ENCODE measurements at regions not wholly inside any gene's neighbourhood (a gene's known extent, or its start where the extent isn't known, plus 50 kb on each side); places are given as distances from the start of the nearest gene placed in this dataset.
"Not testable (repeated sequence)": the region's sequence is repeated elsewhere in the genome, so short reads cannot be mapped to it uniquely, and the experiment has no call there.

DNA sequence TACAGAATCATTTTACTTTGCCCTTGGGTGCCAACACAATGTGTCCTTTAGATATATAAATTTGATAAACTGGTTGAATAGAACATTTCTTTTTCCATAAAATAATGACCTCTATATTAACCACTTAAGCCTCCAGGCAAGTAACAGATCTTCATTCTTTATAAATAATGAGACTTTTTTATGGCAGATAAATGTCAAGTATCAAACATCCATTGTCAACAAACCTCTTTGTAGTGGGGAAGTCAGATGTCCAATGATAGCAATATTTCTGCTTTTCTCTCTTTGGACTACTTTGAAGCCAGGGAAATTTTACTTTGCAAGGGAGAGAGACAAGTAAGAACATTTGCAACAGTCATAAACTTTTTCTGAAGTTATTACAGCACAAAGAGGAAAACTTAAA, 841.2 kb downstream of the CDH8 start:
- FAIRE-seq (no peak), DNase-seq (ENCODE audit: low spot score) (no peak)

DNA sequence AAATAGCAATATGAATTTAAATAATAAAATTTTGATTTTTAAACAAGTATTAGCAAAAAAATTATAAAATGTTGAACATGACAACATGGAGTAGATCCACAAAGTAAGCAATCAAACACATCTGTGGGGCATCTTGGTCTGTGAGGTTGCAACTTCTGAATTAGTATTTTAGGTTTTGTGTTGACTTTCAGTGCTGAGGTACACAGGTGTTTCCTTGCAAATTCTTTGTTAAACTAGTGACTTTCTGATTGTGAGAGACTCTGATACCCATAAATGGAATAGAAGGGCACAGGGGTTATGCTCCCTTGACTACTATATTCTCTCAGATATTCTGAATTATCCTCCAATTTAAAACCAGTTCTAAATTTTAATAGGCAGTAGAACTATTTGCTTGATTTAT, 841.7 kb downstream of the CDH8 start:
- DNase-seq (ENCODE audit: low spot score) (no peak), FAIRE-seq (no peak)

DNA sequence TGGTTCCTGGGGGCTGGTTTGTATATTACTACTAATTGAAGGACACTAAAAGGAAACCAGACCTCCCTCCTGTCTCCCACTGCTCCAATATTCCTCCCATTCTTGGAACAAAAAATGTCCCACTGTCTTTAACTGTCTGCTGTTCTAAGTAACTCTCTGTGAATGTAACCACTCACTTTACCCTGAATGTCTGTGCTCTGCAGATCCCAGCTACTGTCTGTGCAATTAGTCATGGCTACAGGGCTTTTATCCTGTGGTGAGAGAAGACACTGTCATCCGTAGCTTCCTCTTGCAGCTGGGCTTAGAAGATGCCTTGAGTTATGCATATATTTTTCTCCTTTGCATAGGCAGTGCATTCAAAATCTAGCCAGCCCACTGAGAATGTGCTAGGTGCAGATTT, 853.8 kb downstream of the CDH8 start:
- no peak for DNase-seq (ENCODE audit: low spot score)
- FAIRE-seq: no peak

DNA sequence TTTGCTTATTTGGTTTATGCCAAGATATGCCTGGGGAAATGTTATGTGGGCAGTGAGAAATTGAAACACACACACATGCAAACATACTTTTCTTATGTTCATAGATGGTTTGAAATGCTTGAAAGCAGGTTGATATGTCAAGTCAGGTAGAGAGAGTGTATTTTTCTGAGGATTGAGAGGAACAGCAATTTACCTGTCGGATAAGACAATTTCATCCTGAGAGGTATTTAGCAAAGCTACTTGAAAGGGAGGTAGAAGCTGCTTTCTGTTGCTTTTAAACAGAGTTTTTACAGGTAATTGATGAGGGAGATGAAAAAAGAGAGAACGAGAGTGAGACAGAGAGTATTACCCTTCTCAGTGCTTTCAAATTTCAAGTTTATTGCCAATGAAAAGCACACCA, 854.3 kb downstream of the CDH8 start:
- DNase-seq (ENCODE audit: low spot score) (no peak), FAIRE-seq (no peak)

DNA sequence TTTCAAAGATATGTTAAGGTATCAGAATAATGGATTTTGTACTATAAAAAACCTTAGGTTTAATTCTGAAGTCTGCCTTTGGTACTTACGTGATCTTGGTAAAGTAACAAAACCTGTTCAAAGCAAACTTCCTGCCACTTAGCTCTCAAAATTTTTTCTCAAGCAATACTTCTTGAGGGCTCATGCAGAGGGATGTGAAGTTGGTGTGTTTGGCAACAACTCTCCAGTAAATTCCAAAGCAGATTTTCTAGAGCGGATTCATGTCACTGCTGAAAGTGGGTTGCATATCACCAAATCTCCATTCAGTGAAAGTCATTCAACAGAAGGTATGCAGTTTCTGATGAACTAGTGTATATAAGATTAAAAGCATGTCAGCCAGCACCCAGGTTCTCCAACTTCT, 856.7 kb downstream of the CDH8 start:
- no peak for FAIRE-seq

DNA sequence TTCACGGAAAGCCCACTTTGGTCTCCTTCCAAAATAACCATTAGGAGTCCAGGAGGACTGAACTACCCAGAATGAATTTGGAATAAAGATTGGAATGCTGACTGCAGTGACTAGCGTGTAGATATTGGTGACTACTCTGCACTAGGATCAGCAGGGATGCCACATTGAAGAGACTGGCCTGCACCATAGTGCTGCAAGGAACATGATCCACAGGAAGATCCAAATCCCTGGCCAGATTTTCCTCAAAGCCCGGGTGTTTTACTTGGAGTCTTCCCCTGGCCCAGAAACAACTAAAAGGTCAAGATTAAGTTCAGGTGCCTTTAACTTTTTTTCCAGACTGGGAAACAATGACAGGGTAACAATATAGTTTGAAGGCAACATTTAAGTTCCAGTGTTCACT, 870.4 kb downstream of the CDH8 start:
- FAIRE-seq (no peak), DNase-seq (ENCODE audit: low spot score) (no peak)

More for the DNA sequence above, 856.7 kb downstream of the CDH8 start:
- DNase-seq (ENCODE audit: low spot score): no peak

DNA sequence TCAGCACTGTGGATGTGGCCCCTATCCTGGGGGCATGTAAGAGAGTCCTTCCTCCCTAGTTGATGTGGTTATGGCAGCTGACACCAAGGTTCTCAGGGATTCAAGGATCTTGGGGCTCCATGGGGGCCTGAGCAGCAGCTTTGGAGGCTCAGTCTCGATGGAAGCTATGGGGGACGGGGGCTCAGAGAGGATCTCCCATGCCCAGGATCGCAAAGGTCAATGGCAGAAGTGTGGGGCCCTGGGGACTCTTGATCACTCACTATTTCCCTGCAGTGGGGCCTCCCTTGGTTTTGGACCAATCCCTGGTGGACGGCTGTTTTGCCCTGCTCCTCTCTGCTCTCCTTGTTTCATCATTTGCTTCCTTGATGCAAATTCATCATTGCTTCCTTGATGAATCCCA, 885.9 kb downstream of the CDH8 start:
- DNase-seq (ENCODE audit: low spot score): no peak
- FAIRE-seq: no peak

DNA sequence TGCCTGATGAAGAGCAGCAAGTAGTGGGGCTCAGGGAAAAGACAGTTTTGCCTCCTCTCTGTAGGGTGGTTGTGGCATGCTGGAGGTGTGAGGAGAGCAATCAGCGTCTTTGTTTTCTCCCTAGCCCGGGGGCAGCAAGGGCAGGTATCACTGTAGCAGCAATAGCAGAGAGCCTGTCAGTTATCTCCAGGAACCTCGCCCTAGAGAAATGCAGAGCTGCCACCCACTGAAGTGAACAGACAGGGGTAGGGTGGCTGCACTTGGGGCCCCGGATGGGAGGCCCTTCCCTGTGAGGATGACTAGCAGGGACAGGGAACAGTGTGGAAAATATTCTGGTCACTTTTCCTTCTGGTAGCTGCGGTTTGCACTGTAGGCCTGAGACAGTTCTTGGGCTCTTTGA, 886.5 kb downstream of the CDH8 start:
- no peak for DNase-seq (ENCODE audit: low spot score)
- no peak for FAIRE-seq

DNA sequence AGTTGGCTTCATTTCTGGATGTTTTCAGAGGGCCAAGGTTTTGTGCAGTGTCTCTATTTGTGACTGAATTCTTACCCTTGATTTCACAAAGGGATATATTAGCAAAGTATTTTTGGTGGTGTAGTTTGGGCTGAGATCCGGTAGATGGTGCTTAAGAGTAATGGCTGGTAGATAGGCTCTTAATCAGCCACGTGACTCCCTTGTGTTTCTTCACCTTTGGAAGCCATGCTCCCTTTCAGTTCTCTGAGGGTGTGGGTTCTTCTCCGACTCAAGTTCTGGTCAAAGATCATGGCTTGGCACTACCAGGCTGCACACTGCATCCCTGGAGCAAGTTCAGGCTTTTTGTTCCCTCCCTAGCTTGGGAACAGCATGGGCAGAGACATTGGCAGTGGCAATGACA, 887.3 kb downstream of the CDH8 start:
- no peak for DNase-seq (ENCODE audit: low spot score)
- no peak for FAIRE-seq

DNA sequence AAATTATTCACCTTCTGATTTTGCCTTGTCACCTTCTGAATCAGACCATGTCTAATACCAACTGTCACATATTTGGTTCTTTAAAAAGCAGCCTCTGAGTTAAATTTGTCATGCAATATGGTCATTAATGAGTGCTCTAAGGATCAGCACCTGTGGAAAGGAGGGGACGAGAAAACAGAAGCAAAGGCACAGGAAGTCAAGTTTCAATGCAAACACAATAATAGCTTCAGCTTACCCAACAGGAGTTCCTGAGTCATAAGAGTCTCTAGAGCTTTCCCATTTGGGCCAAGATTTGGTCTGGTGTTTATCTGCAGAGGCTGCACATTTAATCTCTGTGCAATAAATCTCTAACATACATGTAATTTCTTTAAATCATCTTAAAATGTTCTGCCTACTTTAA, 889.8 kb downstream of the CDH8 start:
- no peak for FAIRE-seq
- no peak for DNase-seq (ENCODE audit: low spot score)

DNA sequence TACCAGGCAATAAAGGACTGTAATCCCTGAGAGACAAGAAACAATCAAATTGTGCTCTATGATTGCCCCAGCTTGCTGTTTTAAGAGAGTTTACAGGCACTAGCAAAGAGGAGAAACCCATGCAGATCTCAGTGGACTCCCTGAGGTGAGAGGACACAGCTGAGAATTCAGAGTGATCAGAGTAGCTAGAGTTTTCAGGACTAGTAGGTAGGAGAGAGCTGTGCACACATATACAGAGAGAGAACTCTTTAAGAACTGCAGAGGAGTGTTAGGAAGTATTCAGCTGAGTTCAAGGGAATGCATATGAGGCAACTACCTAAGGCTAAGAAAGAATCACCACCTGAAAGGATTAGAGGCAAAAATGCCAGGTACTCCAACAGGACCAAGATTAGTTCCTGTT, 904.8 kb downstream of the CDH8 start:
- DNase-seq (ENCODE audit: low spot score) (no peak), FAIRE-seq (no peak)

DNA sequence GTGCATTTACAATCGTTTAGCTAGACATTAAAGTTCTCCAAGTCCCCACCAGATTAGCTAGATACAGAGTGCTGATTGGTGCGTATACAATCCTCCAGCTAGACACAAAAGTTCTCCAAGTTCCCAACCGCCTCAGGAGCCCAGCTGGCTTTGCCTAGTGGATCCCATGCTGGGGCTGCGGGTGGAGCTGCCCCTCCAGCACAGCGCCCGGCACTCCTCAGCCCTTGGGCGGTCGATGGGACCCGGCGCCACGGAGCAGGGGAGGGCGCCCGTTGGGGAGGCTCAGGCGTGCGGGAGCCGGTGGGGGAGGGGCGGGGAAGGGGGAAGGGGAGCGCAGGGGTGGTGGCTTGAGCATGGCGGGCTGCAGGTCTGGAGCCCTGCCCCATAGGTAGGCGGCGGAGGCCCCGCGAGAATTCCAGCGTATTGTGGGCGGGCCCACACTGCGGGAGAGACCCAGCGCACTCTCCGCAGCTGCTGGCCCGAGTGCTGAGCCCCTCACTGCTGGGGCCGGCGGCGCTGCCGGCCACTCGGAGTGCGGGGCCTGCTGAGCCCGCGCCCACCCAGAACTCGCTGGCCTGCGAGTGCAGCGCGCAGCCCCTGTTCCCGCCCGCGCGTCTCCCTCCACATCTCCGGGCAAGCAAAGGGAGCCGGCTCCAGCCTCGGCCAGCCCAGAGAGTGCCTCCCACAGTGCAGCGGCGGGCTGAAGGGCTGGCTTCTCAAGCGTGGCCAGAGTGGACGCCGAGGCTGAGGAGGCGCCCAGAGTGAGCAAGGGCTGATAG, 907.5 kb downstream of the CDH8 start:
- DNase-seq (ENCODE audit: low spot score) (peak; percentile 77), FAIRE-seq (peak; percentile 23)

DNA sequence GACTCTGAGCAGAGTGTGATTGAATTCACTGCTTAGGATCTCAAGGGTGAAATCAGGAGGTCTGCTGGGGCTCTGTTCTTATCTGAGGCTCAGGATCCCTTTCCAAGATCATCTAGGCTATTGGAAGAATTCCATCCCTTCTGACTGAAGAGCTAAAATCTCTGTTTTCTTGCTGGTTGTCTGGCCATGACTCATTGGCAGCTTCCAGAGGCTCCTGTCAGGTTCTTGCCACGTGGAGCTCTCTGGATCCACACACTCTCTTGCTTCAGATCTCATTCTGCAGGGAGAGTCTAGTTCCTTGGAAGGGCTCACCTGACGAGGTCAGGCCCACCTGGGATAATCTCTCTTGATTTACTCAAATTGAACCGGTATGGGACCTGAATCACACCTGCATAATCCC, 930.7 kb downstream of the CDH8 start:
- no peak for DNase-seq (ENCODE audit: low spot score)
- no peak for FAIRE-seq

DNA sequence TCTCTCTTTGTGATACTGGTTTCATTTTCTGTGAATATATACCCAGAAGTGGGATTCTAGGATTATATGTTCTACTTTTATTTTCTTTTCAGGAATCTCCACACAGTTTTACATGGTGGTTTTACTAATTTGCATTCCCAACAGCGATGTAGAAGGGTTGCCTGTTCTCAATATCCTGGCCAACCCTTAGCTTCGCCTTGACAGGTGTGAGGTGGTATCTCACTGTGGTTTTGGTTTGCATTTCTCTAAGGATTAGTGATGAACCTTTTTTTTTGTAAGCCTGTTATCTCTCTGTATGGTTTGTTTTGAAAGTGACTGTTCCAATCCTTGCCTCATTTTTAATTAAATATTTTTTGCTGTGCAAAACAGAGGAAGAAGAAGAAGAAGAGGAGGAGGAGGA, 937.7 kb downstream of the CDH8 start:
- no peak for FAIRE-seq
- DNase-seq (ENCODE audit: low spot score): no peak

DNA sequence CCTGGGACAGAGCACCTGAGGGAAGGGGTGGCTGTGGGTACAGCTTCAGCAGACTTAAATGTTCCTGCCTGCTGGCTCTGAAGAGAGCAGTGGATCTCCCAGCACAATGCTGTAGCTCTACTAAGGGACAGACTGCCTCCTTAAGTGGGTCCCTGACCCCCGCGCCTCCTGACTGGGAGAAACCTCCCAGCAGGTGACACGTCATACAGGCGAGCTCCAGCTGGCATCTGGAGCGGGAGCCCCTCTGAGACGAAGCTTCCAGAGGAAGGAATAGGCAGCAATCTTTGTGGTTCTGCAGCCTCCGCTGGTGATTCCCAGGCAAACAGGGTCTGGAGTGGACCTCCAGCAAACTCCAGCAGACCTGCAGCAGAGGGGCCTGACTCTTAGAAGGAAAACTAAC, 944.9 kb downstream of the CDH8 start:
- not testable (repeated sequence) for DNase-seq (ENCODE audit: low spot score); FAIRE-seq

DNA sequence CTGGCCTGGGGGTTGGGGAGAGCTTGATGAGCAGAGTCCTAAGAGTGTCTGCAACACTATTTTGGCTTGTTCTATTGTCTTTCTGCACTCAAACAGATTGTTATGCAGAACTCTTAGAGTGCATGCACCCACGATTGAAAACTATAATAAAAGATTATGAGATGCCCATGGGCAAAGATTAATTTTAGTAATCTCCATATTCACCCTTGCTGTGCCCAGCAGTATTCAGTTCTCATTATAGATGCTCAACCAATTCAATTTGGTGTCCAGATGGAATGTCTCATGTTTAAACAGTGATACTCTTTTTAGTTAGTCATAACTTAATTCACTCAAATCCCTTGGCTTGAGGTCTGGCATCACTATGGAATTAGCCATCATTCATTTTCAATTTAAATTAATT, 952.5 kb downstream of the CDH8 start:
- DNase-seq (ENCODE audit: low spot score) (no peak), FAIRE-seq (no peak)

DNA sequence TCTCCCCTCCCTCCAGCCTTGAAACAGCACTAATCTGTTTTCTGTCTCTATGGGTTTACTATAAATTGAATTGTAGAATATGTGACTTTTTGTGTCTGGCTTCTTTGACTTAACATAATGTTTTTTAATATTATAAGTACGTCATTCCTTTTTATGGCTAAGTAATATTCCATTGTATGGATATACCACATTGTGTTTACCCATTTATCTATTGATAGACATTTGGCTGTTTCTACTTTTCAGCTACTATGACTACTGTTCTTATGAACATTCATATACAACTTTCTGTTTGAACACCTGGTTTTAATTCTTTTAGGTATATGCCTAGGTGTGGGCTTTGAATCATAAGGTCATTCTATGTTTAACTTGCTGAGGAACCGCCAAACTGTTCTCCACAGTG, 961.9 kb downstream of the CDH8 start:
- no peak for FAIRE-seq
- DNase-seq (ENCODE audit: low spot score): no peak

DNA sequence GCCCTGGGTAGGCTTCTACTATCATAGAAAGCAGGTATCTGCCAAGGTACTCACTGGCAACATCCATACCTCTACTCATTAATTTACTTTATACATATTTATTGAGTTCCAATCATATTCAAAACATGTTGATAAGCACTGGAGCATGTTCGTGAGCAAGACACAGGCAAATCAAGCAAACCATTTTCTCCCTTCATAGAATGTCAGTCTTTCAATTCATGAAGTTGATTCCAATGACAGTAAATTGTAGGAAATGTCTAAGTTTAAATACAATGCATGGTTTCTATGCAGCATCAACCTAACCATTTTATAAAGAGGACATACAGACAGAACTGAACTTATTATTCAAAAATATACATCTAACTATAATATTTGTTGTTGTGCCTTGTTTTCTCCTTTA, 978.6 kb downstream of the CDH8 start:
- no peak for FAIRE-seq
- no peak for DNase-seq (ENCODE audit: low spot score)

DNA sequence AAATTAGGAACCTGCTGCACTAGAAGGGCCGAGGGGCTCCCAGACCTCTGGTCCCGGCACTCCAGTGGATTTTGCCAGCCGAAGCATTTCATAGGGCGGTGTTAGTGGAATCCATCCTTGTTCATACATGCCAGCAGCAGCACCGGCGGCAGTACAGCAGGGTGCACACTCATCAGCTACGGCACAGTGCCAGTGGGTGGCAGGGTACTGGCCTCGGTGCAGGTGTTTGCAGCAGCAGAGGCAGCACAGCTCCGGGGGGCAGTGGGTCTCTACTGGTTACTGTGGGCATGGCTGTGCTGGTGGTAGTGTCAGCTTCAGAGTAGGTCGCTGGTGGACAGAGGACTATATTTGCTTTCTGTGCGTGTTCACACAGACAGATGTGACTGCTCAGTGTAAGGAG, 985.7 kb downstream of the CDH8 start:
- peak; percentile 53 for FAIRE-seq

DNA sequence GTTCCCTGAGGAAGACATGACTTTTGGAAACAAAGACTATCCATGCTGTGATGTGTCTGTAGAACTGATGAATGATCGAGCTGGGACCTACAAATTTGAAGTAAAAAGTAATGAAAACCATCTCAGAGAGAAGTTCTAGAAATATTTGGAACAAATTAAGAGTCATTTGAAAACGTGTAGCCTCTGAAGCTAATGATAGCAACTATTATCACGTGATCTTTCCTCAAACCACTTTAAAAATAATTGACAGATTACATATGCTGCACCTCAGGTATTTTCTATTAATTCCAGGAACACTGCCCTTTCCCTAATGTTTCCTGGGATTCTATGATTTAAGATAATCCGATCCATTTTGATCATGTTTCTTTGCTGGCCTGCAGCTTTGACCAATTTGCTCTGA, 990.3 kb downstream of the CDH8 start:
- FAIRE-seq (no peak), DNase-seq (ENCODE audit: low spot score) (no peak)

More for the DNA sequence above, 985.7 kb downstream of the CDH8 start:
- peak; percentile 2 for DNase-seq (ENCODE audit: low spot score)

DNA sequence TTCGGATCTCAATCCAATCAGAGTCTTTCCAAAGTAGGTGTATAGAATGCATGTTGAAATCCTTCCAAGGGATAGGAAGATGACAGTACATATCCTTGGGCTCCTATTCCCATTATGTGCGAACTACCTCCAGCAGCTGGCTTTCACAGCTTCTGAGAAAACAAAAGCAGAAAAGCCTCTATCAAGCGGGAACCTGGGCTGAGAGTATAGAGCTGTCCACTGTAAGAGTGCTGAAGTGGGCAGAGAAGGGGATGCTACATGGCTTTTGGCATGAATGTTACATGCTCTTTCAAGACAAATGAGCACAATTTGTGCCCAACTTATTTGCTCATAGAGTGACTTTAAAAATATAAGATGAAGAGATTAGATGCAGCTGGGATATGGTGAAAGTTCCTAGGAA, 993.5 kb downstream of the CDH8 start:
- DNase-seq (ENCODE audit: low spot score) (peak; percentile 29), FAIRE-seq (no peak)

DNA sequence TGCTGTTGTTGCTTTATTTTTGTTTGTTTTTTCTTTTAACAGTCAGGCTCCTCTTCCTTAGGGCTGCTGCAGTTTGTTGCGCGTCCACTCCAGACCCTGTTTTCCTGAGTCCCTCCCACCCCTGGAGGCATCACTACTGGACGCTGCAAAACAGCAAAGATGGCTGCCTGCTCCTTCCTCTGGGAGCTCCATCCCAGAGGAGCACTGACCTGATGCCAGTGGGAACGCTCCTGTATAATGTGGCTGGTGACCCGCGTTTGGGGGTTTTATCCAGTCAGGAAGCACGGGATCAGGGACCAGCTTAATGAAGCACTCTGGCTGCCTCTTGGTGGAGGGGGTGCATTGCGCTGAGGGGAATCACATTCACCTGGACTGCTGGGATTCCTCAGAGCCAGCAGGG, 1005.6 kb downstream of the CDH8 start:
- FAIRE-seq (no peak), DNase-seq (ENCODE audit: low spot score) (no peak)

DNA sequence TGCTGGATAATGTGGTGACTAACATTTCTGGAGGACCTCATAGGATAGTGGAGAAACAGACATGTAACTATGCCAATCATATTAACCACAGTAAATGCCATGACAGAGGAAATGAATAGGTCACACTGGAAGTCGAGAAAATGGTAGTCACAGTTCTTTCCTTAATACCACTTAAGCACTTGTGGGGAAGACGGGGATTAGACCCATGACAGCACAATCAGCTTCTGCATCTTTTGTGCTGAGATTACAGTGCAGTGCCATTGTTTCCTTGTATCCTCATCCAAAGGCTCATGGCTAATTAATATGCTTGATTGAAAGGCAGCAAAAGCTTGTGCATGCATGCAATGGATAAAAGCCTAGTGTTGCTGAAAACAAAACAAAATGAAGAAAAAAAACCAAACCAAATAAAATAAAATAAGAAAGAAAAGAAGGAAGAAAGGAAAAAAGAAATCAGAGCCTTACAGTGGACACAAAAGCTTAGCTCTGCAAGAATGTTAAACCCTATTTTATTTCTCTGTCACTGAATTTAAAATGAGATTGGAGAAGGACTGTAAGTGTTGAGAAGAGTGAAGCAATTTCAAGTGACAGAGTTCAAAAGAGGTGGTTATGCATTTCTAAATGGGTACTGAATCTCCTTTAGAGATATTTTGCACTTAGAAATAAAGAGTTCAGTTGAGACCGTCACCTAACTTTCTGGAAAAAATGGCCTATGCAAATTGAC, 1011.9 kb downstream of the CDH8 start:
- no peak for DNase-seq (ENCODE audit: low spot score)
- no peak for FAIRE-seq

Measured in urothelium cell line (cell line).